ENCODE measurements at regions not wholly inside any gene's neighbourhood (a gene's known extent, or its start where the extent isn't known, plus 50 kb on each side); places are given as distances from the start of the nearest gene placed in this dataset.

- in situ Hi-C loops (cut with HindIII; ENCODE audit: low sequenced_read_pairs), result no loop called here
- TF ChIP-seq CTCF (IDR thresholded peaks at IDR 0.05; ENCODE audit: low read depth, low read length, missing control alignments), result no peak
- no peak overlapping the region for H3K4me3 ChIP-seq (ENCODE audit: low read depth, low read length)
- DNase-seq (ENCODE audit: low read depth), result no peak
These were observed 85.9 kb upstream of the ACSL3 start for GRCh38 chr2:222774941-222775340.

- no peak for DNase-seq (ENCODE audit: low read depth)
- TF ChIP-seq CTCF (IDR thresholded peaks at IDR 0.05; ENCODE audit: low read depth, low read length, missing control alignments), result no peak
- in situ Hi-C loops (cut with HindIII; ENCODE audit: low sequenced_read_pairs), result no loop called here
- H3K4me3 ChIP-seq (ENCODE audit: low read depth, low read length), result no peak overlapping the region
These were observed 84.0 kb upstream of the ACSL3 start for GRCh38 chr2:222776792-222777191.

GRCh38 chr2:222778400-222778799 lies 82.4 kb upstream of the ACSL3 start:
- no peak for DNase-seq (ENCODE audit: low read depth)
- in situ Hi-C loops (cut with HindIII; ENCODE audit: low sequenced_read_pairs), result no loop called here
- TF ChIP-seq CTCF (IDR thresholded peaks at IDR 0.05; ENCODE audit: low read depth, low read length, missing control alignments), result no peak

GRCh38 chr2:222779145-222779832 lies 81.5 kb upstream of the ACSL3 start:
- no peak for DNase-seq (ENCODE audit: low read depth)
- in situ Hi-C loops (cut with HindIII; ENCODE audit: low sequenced_read_pairs), result no loop called here
- no peak overlapping the region for H3K4me3 ChIP-seq (ENCODE audit: low read depth, low read length)
- TF ChIP-seq CTCF (IDR thresholded peaks at IDR 0.05; ENCODE audit: low read depth, low read length, missing control alignments), result no peak

More at GRCh38 chr2:222778400-222778799, 82.4 kb upstream of the ACSL3 start:
- no peak overlapping the region for H3K4me3 ChIP-seq (ENCODE audit: low read depth, low read length)

- TF ChIP-seq CTCF (IDR thresholded peaks at IDR 0.05; ENCODE audit: low read depth, low read length, missing control alignments), result no peak
- in situ Hi-C loops (cut with HindIII; ENCODE audit: low sequenced_read_pairs), result no loop called here
- H3K4me3 ChIP-seq (ENCODE audit: low read depth, low read length), result no peak overlapping the region
- DNase-seq (ENCODE audit: low read depth), result no peak
These were observed 80.8 kb upstream of the ACSL3 start for GRCh38 chr2:222780051-222780450.

GRCh38 chr2:222782201-222782730 lies 78.6 kb upstream of the ACSL3 start:
- in situ Hi-C loops (cut with HindIII; ENCODE audit: low sequenced_read_pairs), result no loop called here
- no peak for TF ChIP-seq CTCF (IDR thresholded peaks at IDR 0.05; ENCODE audit: low read depth, low read length, missing control alignments)
- no peak for DNase-seq (ENCODE audit: low read depth)
- no peak overlapping the region for H3K4me3 ChIP-seq (ENCODE audit: low read depth, low read length)

Data from astrocyte of the cerebellum (primary cell).